ENCODE measurements at regions not wholly inside any gene's neighbourhood (a gene's known extent, or its start where the extent isn't known, plus 50 kb on each side); places are given as distances from the start of the nearest gene placed in this dataset.

GRCh38 chr3:78021710-78022109, 981.8 kb downstream of the ROBO2 start:
- no peaks in the 10 kb centered on the region for H3K27me3 ChIP-seq (ENCODE audit: control insufficient read depth in 1 of 2, insufficient read depth in 2 of 2, low read length in 2 of 2)
- no peak overlapping the region for H3K27ac ChIP-seq (ENCODE audit: extremely low read length, insufficient read depth, low read length)
- no peak overlapping the region for H3K4me2 ChIP-seq (ENCODE audit: low read depth, low read length)
- H3K9me3 ChIP-seq (ENCODE audit: low read length) = no peaks in the 10 kb centered on the region
- no peaks in the 10 kb centered on the region for H3K4me1 ChIP-seq (ENCODE audit: insufficient read depth, low read length)
- no peak overlapping the region for H2AFZ ChIP-seq (ENCODE audit: low read length)
- no peak for FAIRE-seq
- CTCF ChIA-PET (ENCODE audit: low intra/inter-chr PET ratio, low total read pairs) = no interaction called here
- DNase-seq (ENCODE audit: low spot score) = no peak
- no peaks in the 10 kb centered on the region for H3K79me2 ChIP-seq (ENCODE audit: insufficient read depth, low read length)
- intact Hi-C loops (cut with micrococcal nuclease; ENCODE audit: unreplicated experiment) (no loop called here), in situ Hi-C loops (cut with HindIII; ENCODE audit: extremely low pct_ligation_motif_present, low pct_unique_long_range_greater_than_20kb) (no loop called here)
- H3K9ac ChIP-seq (ENCODE audit: insufficient read depth, low read depth, low read length) = no peak overlapping the region
- ATAC-seq = no peak
- H3K4me3 ChIP-seq (replicated peaks in 1 of 3; ENCODE audit: insufficient read depth in 1 of 3, low read depth in 2 of 3, low read length in 3 of 3) = no peak overlapping the region
- 0% methylated on average over 3 of the region's 3 CpGs for WGBS (ENCODE audit: low lambda C conversion rate)
- no TSS peak for BruUV-seq (replicated peaks)
- POLR2A ChIA-PET = no interaction called here
- no peaks in the 10 kb centered on the region for H4K20me1 ChIP-seq (ENCODE audit: insufficient read depth, low read length)
- TF ChIP-seq ZNF33B (CRISPR knock-in tag; IDR thresholded peaks at IDR 0.05) (no peak), NR3C1 (CRISPR knock-in tag; IDR thresholded peaks at IDR 0.05) (no peak), CERS6 (CRISPR knock-in tag; IDR thresholded peaks at IDR 0.05) (no peak), MEF2D (CRISPR knock-in tag; IDR thresholded peaks at IDR 0.05) (no peak), MXD4 (CRISPR knock-in tag; IDR thresholded peaks at IDR 0.05) (no peak), FOXP4 (CRISPR knock-in tag; IDR thresholded peaks at IDR 0.05) (no peak), RBM22 (optimal IDR thresholded peaks at IDR 0.05; ENCODE audit: low read length) (no peak), ZNF460 (CRISPR knock-in tag; IDR thresholded peaks at IDR 0.05; ENCODE audit: borderline replicate concordance) (no peak), RFX1 (IDR thresholded peaks at IDR 0.05) (no peak), NCOR1 (IDR thresholded peaks at IDR 0.05; ENCODE audit: borderline replicate concordance, low read length) (no peak), ZNF607 (CRISPR knock-in tag; IDR thresholded peaks at IDR 0.05; ENCODE audit: borderline replicate concordance) (no peak), ZNF773 (CRISPR knock-in tag; IDR thresholded peaks at IDR 0.05; ENCODE audit: borderline replicate concordance) (no peak), POLR2A (IDR thresholded peaks at IDR 0.05; ENCODE audit: insufficient read depth in 1 of 2, low read depth in 2 of 2, low read length in 2 of 2) (no peak)
- no peaks in the 10 kb centered on the region for H3K36me3 ChIP-seq (replicated peaks in 1 of 2; ENCODE audit: control insufficient read depth in 1 of 2, insufficient read depth in 2 of 2, low read length in 2 of 2)
